Suprapubic skin (tissue), 4 donors: ENCODE measurements at regions not wholly inside any gene's neighbourhood (a gene's known extent, or its start where the extent isn't known, plus 50 kb on each side); places are given as distances from the start of the nearest gene placed in this dataset.

ENCODE experiments used
- DNase-seq, 2 donors: peaks; one replicate each; pipeline ENCODE4 v3.0.0-alpha.2; 2019; ENCODE audit warnings: low spot score in 2 of 2
- H3K27ac ChIP-seq: fragments of 200-600 bp; sonication (generic); one replicate; pipeline ENCODE4 v1.5.1; 2019
- H3K27me3 ChIP-seq: fragments of 200-600 bp; sonication (generic); one replicate; pipeline ENCODE4 v1.5.1; 2019
- H3K36me3 ChIP-seq: fragments of 200-600 bp; sonication (generic); one replicate; pipeline ENCODE4 v1.5.1; 2019
- H3K4me1 ChIP-seq: fragments of 200-600 bp; sonication (generic); one replicate; pipeline ENCODE4 v1.5.1; 2019
- H3K4me3 ChIP-seq: fragments of 200-600 bp; sonication (generic); one replicate; pipeline ENCODE4 v1.5.1; 2019; ENCODE audit warnings: mild to moderate bottlenecking
- H3K9me3 ChIP-seq: fragments of 200-600 bp; sonication (generic); one replicate; pipeline ENCODE4 v1.5.1; 2019
- CTCF ChIP-seq, 2 donors: fragments of 200-600 bp in 1 of 2; fragments of 450-650 bp in 1 of 2; sonication (generic) in 1 of 2; IDR thresholded peaks; one replicate each; pipeline ENCODE4 v1.5.1; 2016 to 2019; ENCODE audit warnings: antibody characterized with exemption in 2 of 2, mild to moderate bottlenecking in 1 of 2, moderate library complexity in 1 of 2
- EP300 ChIP-seq: sonication (generic); formaldehyde crosslinking; IDR thresholded peaks from one replicate; pipeline ENCODE4 v1.6.1; 2017; ENCODE audit warnings: antibody characterized with exemption
- POLR2A ChIP-seq, 2 donors: fragments of 450-650 bp; IDR thresholded peaks; one replicate each; pipeline ENCODE4 v1.6.1; 2017; ENCODE audit warnings: antibody characterized with exemption in 2 of 2, mild to moderate bottlenecking in 2 of 2, moderate library complexity in 2 of 2
- POLR2AphosphoS5 ChIP-seq, 3 donors: sonication (generic); formaldehyde crosslinking; IDR thresholded peaks; one replicate each; pipeline ENCODE4 v1.6.1; 2017; ENCODE audit warnings: antibody characterized with exemption in 3 of 3
- WGBS: methylation state at CpG from one replicate; pipeline ENCODE4 v1.1.5; 2018; 5-methylcytosine and 5-hydroxymethylcytosine counted together

GRCh38 chr1:164363980-164364379, 195.0 kb upstream of the PBX1 start:
- H3K27ac ChIP-seq, result no peak overlapping the region
- H3K27me3 ChIP-seq, result no peaks in the 10 kb centered on the region
- WGBS, result 80% methylated on average over 1 of the region's 1 CpG
- H3K36me3 ChIP-seq, result no peaks in the 10 kb centered on the region
- no peak overlapping the region for H3K4me3 ChIP-seq
- TF ChIP-seq POLR2A (IDR thresholded peaks at IDR 0.05), result no peak
- no peak for TF ChIP-seq POLR2AphosphoS5 (IDR thresholded peaks at IDR 0.05)
- TF ChIP-seq CTCF (IDR thresholded peaks at IDR 0.05), result no peak
- TF ChIP-seq EP300, result no peak
- peaks cover 6% of the 10 kb centered on the region for H3K9me3 ChIP-seq
- H3K4me1 ChIP-seq, result no peaks in the 10 kb centered on the region
- no peak for DNase-seq

GRCh38 chr1:164366014-164366413, 193.0 kb upstream of the PBX1 start:
- H3K27me3 ChIP-seq, result no peaks in the 10 kb centered on the region
- TF ChIP-seq CTCF (IDR thresholded peaks at IDR 0.05) (no peak), POLR2A (IDR thresholded peaks at IDR 0.05) (no peak), EP300 (no peak), POLR2AphosphoS5 (IDR thresholded peaks at IDR 0.05) (no peak)
- no peaks in the 10 kb centered on the region for H3K36me3 ChIP-seq
- no peak overlapping the region for H3K4me3 ChIP-seq
- no peak overlapping the region for H3K27ac ChIP-seq
- 86% methylated on average over 1 of the region's 1 CpG for WGBS
- H3K4me1 ChIP-seq, result no peaks in the 10 kb centered on the region
- DNase-seq, result no peak
- H3K9me3 ChIP-seq, result peaks cover 6% of the 10 kb centered on the region

- 53% methylated on average over 4 of the region's 4 CpGs for WGBS
- H3K4me1 ChIP-seq, result no peaks in the 10 kb centered on the region
- H3K27ac ChIP-seq, result no peak overlapping the region
- H3K9me3 ChIP-seq, result peaks cover 6% of the 10 kb centered on the region
- no peak for TF ChIP-seq EP300
- TF ChIP-seq CTCF (IDR thresholded peaks at IDR 0.05), result no peak
- no peak for TF ChIP-seq POLR2A (IDR thresholded peaks at IDR 0.05)
- TF ChIP-seq POLR2AphosphoS5 (IDR thresholded peaks at IDR 0.05), result no peak
- no peak for DNase-seq
- no peaks in the 10 kb centered on the region for H3K36me3 ChIP-seq
- no peaks in the 10 kb centered on the region for H3K27me3 ChIP-seq
- no peak overlapping the region for H3K4me3 ChIP-seq
Measured at GRCh38 chr1:164369698-164370365, 189.2 kb upstream of the PBX1 start.

GRCh38 chr1:164380893-164381292, 178.1 kb upstream of the PBX1 start:
- no peak for TF ChIP-seq CTCF (IDR thresholded peaks at IDR 0.05)
- no peak for TF ChIP-seq EP300
- TF ChIP-seq POLR2AphosphoS5 (IDR thresholded peaks at IDR 0.05), result no peak
- no peak for TF ChIP-seq POLR2A (IDR thresholded peaks at IDR 0.05)
- H3K36me3 ChIP-seq, result no peaks in the 10 kb centered on the region
- H3K27ac ChIP-seq, result no peak overlapping the region
- no peak for DNase-seq
- no peaks in the 10 kb centered on the region for H3K4me1 ChIP-seq
- H3K9me3 ChIP-seq, result no peaks in the 10 kb centered on the region
- 18% methylated on average over 4 of the region's 4 CpGs for WGBS
- H3K27me3 ChIP-seq, result no peaks in the 10 kb centered on the region
- H3K4me3 ChIP-seq, result no peak overlapping the region

GRCh38 chr1:164382384-164382783, 176.6 kb upstream of the PBX1 start:
- H3K4me1 ChIP-seq, result no peaks in the 10 kb centered on the region
- no peak for DNase-seq
- TF ChIP-seq POLR2A (IDR thresholded peaks at IDR 0.05), result no peak
- TF ChIP-seq POLR2AphosphoS5 (IDR thresholded peaks at IDR 0.05), result no peak
- TF ChIP-seq CTCF (IDR thresholded peaks at IDR 0.05), result no peak
- TF ChIP-seq EP300, result no peak
- no peaks in the 10 kb centered on the region for H3K9me3 ChIP-seq
- H3K27me3 ChIP-seq, result no peaks in the 10 kb centered on the region
- no peak overlapping the region for H3K4me3 ChIP-seq
- 94% methylated on average over 8 of the region's 8 CpGs for WGBS
- H3K36me3 ChIP-seq, result no peaks in the 10 kb centered on the region
- H3K27ac ChIP-seq, result no peak overlapping the region
